Coronary artery (tissue), 2 donors: ENCODE measurements at regions not wholly inside any gene's neighbourhood (a gene's known extent, or its start where the extent isn't known, plus 50 kb on each side); places are given as distances from the start of the nearest gene placed in this dataset.
"Not testable (repeated sequence)": the region's sequence is repeated elsewhere in the genome, so short reads cannot be mapped to it uniquely, and the experiment has no call there.

Experiments used
- DNase-seq: peaks from one replicate; pipeline ENCODE4 v3.0.0-alpha.2; 2017; ENCODE audit warnings: low spot score
- H3K27ac ChIP-seq, 2 donors: fragments of 200-600 bp; sonication (generic); one replicate each; pipeline ENCODE4 v1.5.1; 2016 to 2019
- H3K4me3 ChIP-seq: fragments of 200-600 bp; sonication (generic); 2 replicates; pipeline ENCODE4 v1.5.1; 2016; ENCODE audit warnings: mild to moderate bottlenecking, moderate library complexity
- TF ChIP-seq, protein P1 (sequence below): fragments of 200-600 bp; sonication (generic); IDR thresholded peaks from one replicate; pipeline ENCODE4 v1.5.1; 2019; ENCODE audit warnings: antibody characterized with exemption

DNA sequence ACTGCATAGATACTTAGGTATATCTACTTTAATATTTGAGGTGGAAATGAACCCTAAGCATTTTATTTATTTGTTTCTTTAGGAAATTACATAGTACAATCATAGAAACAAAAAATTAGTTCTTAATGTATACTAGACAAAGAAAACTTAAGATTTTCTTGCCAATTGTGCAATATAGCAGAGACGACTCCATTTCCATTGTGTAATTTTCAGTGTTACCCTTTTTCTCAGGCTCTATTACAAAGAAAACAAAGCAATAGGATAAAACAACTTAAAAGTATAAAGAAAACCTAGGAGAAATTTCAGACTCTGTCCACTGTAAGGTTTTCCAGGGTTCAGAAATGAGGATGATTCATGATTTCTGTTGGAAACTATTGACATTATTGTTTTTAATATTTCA, 89.0 kb upstream of the SERTAD2 start:
- DNase-seq = no peak
- TF ChIP-seq, protein P1, sequence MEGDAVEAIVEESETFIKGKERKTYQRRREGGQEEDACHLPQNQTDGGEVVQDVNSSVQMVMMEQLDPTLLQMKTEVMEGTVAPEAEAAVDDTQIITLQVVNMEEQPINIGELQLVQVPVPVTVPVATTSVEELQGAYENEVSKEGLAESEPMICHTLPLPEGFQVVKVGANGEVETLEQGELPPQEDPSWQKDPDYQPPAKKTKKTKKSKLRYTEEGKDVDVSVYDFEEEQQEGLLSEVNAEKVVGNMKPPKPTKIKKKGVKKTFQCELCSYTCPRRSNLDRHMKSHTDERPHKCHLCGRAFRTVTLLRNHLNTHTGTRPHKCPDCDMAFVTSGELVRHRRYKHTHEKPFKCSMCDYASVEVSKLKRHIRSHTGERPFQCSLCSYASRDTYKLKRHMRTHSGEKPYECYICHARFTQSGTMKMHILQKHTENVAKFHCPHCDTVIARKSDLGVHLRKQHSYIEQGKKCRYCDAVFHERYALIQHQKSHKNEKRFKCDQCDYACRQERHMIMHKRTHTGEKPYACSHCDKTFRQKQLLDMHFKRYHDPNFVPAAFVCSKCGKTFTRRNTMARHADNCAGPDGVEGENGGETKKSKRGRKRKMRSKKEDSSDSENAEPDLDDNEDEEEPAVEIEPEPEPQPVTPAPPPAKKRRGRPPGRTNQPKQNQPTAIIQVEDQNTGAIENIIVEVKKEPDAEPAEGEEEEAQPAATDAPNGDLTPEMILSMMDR = no peak

DNA sequence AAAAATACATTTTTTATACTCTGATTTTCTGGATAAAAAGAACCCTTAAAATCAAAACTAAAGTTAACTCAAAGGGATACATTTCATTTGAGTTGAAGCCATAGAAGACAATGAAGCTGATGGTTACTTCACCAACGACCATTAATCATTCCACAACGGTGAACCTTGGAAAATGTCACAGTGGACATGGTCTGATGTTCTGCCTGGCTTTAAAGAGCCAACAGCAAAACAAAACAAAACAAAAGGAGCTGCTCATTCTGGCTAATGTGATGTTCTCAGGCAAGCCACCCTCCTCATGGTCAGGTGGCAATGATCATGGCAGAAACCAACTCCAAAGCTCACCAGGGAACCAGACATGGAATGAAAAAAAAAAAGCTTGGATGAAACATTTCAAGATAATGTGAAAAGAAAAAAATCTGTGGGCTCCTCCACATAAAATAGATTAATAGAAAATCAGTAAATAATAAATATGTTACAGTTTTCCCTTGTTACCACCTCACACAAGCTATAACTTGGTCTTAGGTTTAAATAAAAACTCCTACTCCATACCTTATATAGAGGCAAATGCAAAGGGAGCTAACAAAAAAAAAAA, 90.1 kb upstream of the SERTAD2 start:
- no peak overlapping the region for H3K27ac ChIP-seq
- TF ChIP-seq, protein P1 = no peak
- no peak for DNase-seq
- H3K4me3 ChIP-seq = no peak overlapping the region

More for the DNA sequence above, 89.0 kb upstream of the SERTAD2 start:
- Histone ChIP-seq H3K27ac (no peak overlapping the region), H3K4me3 (no peak overlapping the region)

DNA sequence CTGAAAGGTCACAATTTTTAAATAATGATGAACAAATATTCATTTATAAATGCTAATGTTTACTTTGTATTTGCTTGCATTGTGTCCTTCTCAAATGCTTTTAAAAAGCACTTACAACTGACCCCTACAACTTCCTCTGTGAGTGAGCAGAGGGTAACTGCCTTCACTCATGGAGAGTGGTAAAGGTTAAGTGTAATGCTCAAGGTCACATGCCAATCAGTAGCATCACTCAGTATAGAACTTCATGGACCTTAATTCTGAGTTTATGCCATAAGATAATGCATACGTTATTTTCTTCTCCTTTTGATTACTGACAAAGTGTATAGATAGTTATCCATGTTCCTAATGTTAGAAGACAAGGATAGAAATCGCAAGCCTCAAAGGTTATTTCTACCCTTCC, 91.8 kb upstream of the SERTAD2 start:
- no peak overlapping the region for H3K4me3 ChIP-seq
- DNase-seq = no peak
- TF ChIP-seq, protein P1 = no peak
- H3K27ac ChIP-seq = no peak overlapping the region

DNA sequence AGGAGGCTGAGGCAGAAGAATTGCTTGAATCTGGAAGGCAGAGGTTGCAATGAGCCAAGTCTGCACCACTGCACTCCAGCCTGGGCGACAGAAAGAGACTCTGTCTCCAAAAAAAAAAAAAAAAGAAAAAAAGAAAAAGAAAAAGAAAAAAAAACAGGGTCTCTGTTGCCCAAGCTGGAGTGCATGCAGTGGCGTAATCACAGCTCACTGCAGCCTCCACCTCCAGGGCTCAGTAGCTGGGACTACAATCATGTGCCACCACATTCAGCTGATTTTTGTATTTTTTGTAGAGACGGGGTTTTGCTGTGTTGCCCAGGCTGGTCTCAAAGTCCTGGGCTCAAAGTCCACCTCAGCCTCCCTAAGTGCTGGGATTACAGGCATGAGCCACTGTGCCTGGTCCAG, 94.0 kb upstream of the SERTAD2 start:
- not testable (repeated sequence) for H3K4me3 ChIP-seq, H3K27ac ChIP-seq, DNase-seq

DNA sequence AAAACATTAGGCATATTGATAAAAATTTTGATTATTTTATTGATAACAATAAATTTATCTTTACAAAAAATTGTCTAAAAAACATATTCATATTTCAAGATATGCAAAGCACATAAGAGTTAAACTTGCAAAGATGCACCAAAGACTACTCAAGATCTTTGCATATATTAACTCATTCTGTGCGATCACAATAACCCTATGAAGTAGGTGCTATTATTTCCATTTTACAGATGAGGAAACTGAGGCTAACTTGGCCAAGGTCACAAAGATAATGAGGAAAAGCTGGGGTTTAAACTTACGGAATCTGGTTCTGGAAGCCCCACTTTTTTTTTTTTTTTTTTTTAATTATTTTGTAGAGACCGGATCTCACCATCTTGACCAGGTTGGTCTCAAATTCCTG, 94.4 kb upstream of the SERTAD2 start:
- Histone ChIP-seq H3K4me3 (no peak overlapping the region), H3K27ac (peak overlapping the region; percentile 89 to 98)
- TF ChIP-seq, protein P1 = no peak
- no peak for DNase-seq

DNA sequence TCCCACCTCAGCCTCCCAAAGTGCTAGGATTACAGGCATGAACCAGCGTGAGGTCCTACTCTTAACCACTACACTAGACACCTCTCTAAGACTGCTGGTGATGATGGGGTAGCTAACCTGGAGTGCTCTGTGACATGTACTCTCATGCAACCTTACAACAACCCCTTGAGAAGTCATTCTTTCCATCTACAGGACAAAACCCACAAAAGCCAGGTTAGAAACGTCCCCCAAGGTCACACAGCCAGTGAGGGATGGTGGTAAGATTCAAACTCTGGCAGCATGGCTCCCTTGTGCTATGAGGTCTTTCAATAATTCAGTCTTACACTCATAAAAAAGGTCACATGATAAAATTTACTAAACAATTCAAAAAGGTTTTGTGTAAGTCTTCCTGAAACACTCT, 94.8 kb upstream of the SERTAD2 start:
- peak overlapping the region; percentile 76 for H3K4me3 ChIP-seq

DNA sequence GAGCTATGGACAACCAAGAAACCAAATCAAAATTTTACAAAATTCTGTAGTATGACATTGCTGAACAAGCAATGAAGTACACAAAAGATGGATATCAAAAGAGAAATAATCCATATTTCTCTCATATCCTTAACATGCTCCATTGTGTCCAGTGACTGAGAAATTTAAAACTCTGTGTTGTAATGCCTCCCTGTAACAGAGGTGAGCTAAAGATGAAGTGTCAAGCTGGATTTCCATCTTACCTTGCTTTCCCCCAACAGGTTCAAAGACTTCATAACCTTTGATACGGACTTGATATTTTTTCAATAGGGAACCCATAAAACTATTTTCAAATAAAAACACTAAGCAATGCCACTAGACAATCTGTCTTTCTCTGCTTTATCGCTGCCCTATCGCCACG, 95.7 kb upstream of the SERTAD2 start:
- H3K4me3 ChIP-seq = peak overlapping the region; percentile 76
- TF ChIP-seq, protein P1 = no peak
- no peak for DNase-seq
- peak overlapping the region; percentile 89 to 98 for H3K27ac ChIP-seq

More for the DNA sequence above, 94.8 kb upstream of the SERTAD2 start:
- TF ChIP-seq, protein P1 = no peak
- no peak for DNase-seq
- H3K27ac ChIP-seq = peak overlapping the region; percentile 89 to 98
